Gastrocnemius medialis (tissue), 4 donors: ENCODE measurements at regions not wholly inside any gene's neighbourhood (a gene's known extent, or its start where the extent isn't known, plus 50 kb on each side); places are given as distances from the start of the nearest gene placed in this dataset.

Source experiments
- POLR2A ChIP-seq, 2 donors: fragments of 450-650 bp; IDR thresholded peaks; one replicate each; pipeline ENCODE4 v1.6.1; 2017; ENCODE audit warnings: antibody characterized with exemption in 2 of 2, mild to moderate bottlenecking in 2 of 2, moderate library complexity in 2 of 2
- TF ChIP-seq, protein P1 (sequence below), 5 experiments: fragments of 450-650 bp in 3 of 5; fragments of 200-600 bp in 2 of 5; sonication (generic) in 2 of 5; IDR thresholded peaks in 4 of 5; conservative IDR thresholded peaks in 1 of 5; 1 replicate in 4 of 5; 2 replicates in 1 of 5; pipeline ENCODE4 v1.5.1; 2016 to 2019; ENCODE audit warnings: antibody characterized with exemption in 5 of 5, mild to moderate bottlenecking in 3 of 5, moderate library complexity in 3 of 5

GRCh38 chr18:10258836-10259474 is 195.5 kb upstream of the APCDD1 start:
- TF ChIP-seq, protein P1, sequence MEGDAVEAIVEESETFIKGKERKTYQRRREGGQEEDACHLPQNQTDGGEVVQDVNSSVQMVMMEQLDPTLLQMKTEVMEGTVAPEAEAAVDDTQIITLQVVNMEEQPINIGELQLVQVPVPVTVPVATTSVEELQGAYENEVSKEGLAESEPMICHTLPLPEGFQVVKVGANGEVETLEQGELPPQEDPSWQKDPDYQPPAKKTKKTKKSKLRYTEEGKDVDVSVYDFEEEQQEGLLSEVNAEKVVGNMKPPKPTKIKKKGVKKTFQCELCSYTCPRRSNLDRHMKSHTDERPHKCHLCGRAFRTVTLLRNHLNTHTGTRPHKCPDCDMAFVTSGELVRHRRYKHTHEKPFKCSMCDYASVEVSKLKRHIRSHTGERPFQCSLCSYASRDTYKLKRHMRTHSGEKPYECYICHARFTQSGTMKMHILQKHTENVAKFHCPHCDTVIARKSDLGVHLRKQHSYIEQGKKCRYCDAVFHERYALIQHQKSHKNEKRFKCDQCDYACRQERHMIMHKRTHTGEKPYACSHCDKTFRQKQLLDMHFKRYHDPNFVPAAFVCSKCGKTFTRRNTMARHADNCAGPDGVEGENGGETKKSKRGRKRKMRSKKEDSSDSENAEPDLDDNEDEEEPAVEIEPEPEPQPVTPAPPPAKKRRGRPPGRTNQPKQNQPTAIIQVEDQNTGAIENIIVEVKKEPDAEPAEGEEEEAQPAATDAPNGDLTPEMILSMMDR (IDR thresholded peaks at IDR 0.05 in 4 of 5, conservative IDR thresholded peaks at IDR 0.05 in 1 of 5): no peak
- TF ChIP-seq POLR2A (IDR thresholded peaks at IDR 0.05): no peak
